ENCODE measurements at regions not wholly inside any gene's neighbourhood (a gene's known extent, or its start where the extent isn't known, plus 50 kb on each side); places are given as distances from the start of the nearest gene placed in this dataset.

DNA sequence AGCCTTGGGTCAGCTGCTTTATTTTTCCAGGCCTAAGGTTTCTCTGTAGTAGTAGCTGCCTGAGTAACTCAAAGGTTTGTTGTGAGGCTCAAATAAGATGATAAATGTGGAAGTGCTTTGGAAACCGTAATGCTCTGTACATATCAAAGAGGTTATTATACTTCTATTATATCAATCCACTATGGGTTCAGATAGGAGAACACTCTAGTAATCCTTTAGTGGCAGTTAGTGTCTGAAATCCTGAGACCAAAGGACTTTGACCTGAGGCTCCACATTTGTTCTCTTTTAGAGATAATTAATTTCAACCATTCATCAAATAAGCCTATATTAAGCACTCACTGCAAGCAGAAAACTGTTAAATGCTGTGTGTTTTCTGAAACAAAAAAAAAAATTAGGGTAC is 128.6 kb upstream of the BCL6 start:
- Histone ChIP-seq H3K4me1 (peaks cover 0 to 8% of the 10 kb centered on the region in 2 donors), H3K4me3 (no peak overlapping the region), H3K9me3 (no peaks in the 10 kb centered on the region), H3K36me3 (no peaks in the 10 kb centered on the region), H3K27me3 (no peaks in the 10 kb centered on the region), H3K27ac (no peak overlapping the region)
- DNase-seq: no peak
- intact Hi-C loops (cut with DNase I): no loop called here
- TF ChIP-seq, protein P1, sequence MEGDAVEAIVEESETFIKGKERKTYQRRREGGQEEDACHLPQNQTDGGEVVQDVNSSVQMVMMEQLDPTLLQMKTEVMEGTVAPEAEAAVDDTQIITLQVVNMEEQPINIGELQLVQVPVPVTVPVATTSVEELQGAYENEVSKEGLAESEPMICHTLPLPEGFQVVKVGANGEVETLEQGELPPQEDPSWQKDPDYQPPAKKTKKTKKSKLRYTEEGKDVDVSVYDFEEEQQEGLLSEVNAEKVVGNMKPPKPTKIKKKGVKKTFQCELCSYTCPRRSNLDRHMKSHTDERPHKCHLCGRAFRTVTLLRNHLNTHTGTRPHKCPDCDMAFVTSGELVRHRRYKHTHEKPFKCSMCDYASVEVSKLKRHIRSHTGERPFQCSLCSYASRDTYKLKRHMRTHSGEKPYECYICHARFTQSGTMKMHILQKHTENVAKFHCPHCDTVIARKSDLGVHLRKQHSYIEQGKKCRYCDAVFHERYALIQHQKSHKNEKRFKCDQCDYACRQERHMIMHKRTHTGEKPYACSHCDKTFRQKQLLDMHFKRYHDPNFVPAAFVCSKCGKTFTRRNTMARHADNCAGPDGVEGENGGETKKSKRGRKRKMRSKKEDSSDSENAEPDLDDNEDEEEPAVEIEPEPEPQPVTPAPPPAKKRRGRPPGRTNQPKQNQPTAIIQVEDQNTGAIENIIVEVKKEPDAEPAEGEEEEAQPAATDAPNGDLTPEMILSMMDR (IDR thresholded peaks at IDR 0.05): no peak
- no peak for ATAC-seq

DNA sequence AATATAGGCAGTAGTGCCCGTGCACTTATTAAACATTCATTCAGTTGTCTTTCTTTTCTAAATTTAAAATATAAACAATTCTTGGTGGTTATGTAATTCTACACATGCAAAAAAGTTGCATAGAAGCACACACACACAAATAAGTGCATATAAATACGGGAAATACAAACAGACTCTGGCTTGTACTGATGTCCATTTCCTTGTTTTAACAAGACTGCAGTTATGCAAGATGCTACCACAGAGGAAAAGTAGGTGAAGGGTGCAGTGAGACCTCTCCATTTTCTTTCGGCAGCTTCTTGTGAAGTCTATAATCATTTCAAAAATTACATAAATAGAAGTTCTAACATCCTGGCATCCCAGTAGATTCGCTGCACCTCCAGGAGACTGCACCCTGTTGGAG is 130.6 kb upstream of the BCL6 start:
- no peaks in the 10 kb centered on the region for H3K27me3 ChIP-seq
- no peak overlapping the region for H3K27ac ChIP-seq
- H3K4me1 ChIP-seq: peaks cover 0 to 8% of the 10 kb centered on the region in 2 donors
- no peak for DNase-seq
- no peak for ATAC-seq
- TF ChIP-seq, protein P1 (IDR thresholded peaks at IDR 0.05): no peak
- intact Hi-C loops (cut with DNase I): no loop called here
- H3K4me3 ChIP-seq: no peak overlapping the region
- no peaks in the 10 kb centered on the region for H3K9me3 ChIP-seq
- H3K36me3 ChIP-seq: no peaks in the 10 kb centered on the region

DNA sequence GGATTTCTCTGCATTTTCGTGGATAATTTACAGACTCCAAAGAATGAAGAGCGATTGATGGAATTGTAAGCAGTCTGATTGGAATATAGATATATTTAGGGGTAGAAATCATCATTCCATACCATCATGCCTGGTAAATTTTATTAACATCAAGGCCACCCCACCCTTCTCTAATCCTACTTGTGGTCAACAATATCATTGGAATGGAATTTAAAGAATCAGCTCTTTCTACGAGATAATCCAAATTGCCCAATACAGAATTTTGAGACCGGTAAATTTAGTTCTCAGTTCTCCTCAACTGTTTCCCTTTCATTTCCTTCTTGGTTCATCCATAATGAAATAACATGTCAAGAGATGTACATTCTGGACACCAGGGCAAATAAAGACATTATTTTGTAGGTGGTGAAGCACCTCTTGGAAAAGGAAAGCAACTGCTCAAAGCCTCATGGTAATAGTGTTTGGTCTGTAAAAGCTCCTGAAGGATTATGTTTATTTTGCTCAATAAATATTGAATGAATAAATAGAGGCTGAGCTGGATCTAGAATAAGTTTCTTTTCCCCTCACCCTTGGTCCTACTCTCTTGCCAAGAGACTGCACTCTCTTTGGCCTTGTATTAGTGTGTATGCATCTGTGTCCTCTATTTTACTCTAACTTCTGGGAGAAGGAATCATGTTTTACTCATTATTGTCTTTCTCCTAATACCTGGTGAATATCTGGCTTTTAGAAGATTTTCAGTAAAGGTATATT is 133.7 kb upstream of the BCL6 start:
- Histone ChIP-seq H3K9me3 (no peaks in the 10 kb centered on the region), H3K4me1 (peaks cover 0 to 8% of the 10 kb centered on the region in 2 donors), H3K36me3 (no peaks in the 10 kb centered on the region), H3K27me3 (no peaks in the 10 kb centered on the region), H3K27ac (no peak overlapping the region), H3K4me3 (no peak overlapping the region)
- TF ChIP-seq, protein P1 (IDR thresholded peaks at IDR 0.05): no peak
- intact Hi-C loops (cut with DNase I): no loop called here
- ATAC-seq (peak; percentile 38), DNase-seq (no peak)

DNA sequence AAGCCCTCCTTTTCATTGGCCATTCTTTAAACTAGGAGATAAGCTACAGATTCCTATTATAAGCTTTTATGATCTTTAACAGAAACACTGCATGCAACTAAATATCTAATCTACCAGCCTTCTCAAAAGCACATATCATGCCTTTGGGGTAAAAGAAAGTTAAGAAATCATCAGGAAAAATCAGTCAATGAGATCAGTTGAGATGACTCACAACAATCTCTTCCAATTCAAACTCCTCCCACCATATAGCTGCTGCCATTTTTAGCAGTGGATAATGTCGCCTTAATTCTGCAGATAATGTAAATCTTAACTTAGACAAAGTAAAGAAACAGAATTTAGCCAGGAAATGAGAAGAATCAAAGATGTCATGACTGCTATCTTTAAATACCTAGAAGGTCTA is 135.2 kb upstream of the BCL6 start:
- intact Hi-C loops (cut with DNase I): no loop called here
- Histone ChIP-seq H3K27me3 (no peaks in the 10 kb centered on the region), H3K9me3 (no peaks in the 10 kb centered on the region), H3K27ac (no peak overlapping the region), H3K36me3 (no peaks in the 10 kb centered on the region), H3K4me1 (peaks cover 0 to 8% of the 10 kb centered on the region in 2 donors), H3K4me3 (no peak overlapping the region)
- ATAC-seq: no peak
- DNase-seq: no peak
- TF ChIP-seq, protein P1 (IDR thresholded peaks at IDR 0.05): no peak

DNA sequence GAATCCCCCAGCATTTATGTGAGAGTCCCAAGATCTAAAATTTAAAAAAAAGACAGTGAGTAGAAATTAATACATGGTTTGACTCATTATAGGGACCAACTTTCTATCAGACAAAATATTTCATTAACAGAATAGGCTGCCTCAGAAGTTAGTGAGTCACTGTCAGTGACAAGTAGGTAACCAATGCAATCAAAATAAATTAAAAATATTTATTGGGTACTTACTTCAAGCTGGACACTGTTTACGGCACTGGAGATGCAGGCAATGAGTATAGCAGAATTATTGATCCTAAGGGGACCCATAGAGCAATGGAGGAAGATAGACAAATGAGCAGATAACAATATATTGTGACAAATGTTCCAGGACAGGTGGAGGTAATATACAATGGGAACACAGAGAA is 135.6 kb upstream of the BCL6 start:
- no peak for DNase-seq
- intact Hi-C loops (cut with DNase I): no loop called here
- Histone ChIP-seq H3K36me3 (no peaks in the 10 kb centered on the region), H3K9me3 (no peaks in the 10 kb centered on the region), H3K4me1 (peaks cover 0 to 4% of the 10 kb centered on the region in 2 donors), H3K4me3 (no peak overlapping the region), H3K27me3 (no peaks in the 10 kb centered on the region), H3K27ac (no peak overlapping the region)
- TF ChIP-seq, protein P1 (IDR thresholded peaks at IDR 0.05): no peak
- no peak for ATAC-seq
